ENCODE measurements at regions not wholly inside any gene's neighbourhood (a gene's known extent, or its start where the extent isn't known, plus 50 kb on each side); places are given as distances from the start of the nearest gene placed in this dataset.
"Not testable (repeated sequence)": the region's sequence is repeated elsewhere in the genome, so short reads cannot be mapped to it uniquely, and the experiment has no call there.

DNA sequence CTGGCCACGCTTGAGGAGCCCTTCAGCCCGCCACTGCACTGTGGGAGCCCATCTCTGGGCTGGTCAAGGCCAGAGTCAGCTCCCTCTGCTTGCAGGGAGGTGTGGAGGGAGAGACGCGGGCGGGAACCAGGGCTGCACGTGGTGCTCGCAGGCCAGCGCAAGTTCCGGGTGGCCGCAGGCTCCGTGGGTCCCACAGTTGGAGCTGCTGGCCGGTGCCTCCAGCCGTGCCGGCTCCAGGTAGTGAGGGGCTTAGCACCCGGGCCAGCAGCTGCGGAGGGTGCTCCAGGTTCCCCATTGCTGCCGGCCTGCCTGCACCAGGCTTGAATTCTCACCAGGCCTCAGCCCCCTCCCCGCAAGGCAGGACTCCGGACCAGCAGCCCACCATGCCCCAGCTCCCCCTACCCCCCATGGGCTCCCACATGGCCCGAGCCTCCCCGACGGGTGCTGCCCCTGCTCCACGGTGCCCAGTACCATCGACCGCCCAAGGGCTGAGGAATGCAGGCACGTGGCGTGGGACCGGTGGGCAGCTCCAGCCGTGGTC lies 192.8 kb upstream of the IZUMO3 start:
- Histone ChIP-seq H3K9me3 (ENCODE audit: control insufficient read depth in 2 of 2, insufficient read depth in 1 of 2, low read depth in 1 of 2, low read length in 1 of 2) (peaks cover 6% of the 10 kb centered on the region in 2 donors), H3K4me1 (ENCODE audit: control insufficient read depth in 2 of 2, insufficient read depth in 2 of 2, low read length in 1 of 2) (no peaks in the 10 kb centered on the region), H3K4me3 (ENCODE audit: low read depth in 1 of 2, low read length in 2 of 2) (no peak overlapping the region), H3K27me3 (ENCODE audit: control insufficient read depth in 1 of 2, insufficient read depth in 2 of 2, low read length in 2 of 2) (no peaks in the 10 kb centered on the region), H3K36me3 (ENCODE audit: control insufficient read depth in 2 of 2, insufficient read depth in 2 of 2, low read length in 1 of 2) (no peaks in the 10 kb centered on the region), H3K27ac (ENCODE audit: low read depth in 2 of 2, low read length in 1 of 2) (no peak overlapping the region)
- 90 to 92% methylated on average over 28 to 29 of the region's 29 CpGs for WGBS, 2 donors

DNA sequence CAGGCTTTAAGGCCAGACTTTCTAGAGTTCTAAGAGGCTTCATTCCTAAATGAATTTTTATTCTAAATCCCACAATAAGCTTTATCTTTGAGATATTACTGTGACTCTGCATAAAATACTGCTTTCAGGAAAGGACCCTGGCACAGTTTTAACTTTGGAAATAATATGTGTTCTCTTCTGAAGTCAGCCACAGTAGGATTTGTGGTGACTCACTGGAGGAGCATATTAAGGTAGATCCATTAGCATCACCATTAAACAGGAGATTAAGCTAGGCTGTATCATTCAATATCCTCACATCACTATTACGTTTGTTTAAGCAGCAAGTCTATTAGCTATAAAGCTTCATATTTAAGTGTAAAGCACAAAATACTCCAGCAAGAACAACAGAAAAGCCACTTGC lies 186.1 kb upstream of the IZUMO3 start:
- H3K9me3 ChIP-seq (ENCODE audit: control insufficient read depth in 2 of 2, insufficient read depth in 1 of 2, low read depth in 1 of 2, low read length in 1 of 2), result no peaks in the 10 kb centered on the region
- no peak overlapping the region for H3K4me3 ChIP-seq (ENCODE audit: low read depth in 1 of 2, low read length in 2 of 2)
- no peaks in the 10 kb centered on the region for H3K4me1 ChIP-seq (ENCODE audit: control insufficient read depth in 2 of 2, insufficient read depth in 2 of 2, low read length in 1 of 2)
- no peaks in the 10 kb centered on the region for H3K36me3 ChIP-seq (ENCODE audit: control insufficient read depth in 2 of 2, insufficient read depth in 2 of 2, low read length in 1 of 2)
- 39 to 56% methylated on average over 1 of the region's 1 CpG for WGBS, 2 donors
- no peak overlapping the region for H3K27ac ChIP-seq (ENCODE audit: low read depth in 2 of 2, low read length in 1 of 2)
- H3K27me3 ChIP-seq (ENCODE audit: control insufficient read depth in 1 of 2, insufficient read depth in 2 of 2, low read length in 2 of 2), result no peaks in the 10 kb centered on the region

DNA sequence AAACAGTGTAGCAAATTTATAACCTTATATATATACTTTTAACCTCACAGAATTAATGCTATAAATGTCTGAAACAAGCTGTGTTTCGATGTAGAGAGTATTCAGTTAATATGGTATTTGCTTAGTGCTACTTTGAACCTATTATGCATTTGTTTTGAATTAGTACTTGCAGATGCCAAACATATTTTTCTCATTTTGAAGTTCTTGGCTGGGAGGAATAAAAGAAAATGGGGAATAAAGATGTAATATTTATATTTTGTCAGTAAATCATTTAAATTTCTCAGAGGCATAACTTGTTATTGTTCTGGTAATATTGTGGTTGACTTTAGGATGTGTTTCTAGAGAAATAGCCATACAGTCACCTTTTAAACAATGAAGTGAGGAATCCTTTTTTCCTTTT lies 175.9 kb upstream of the IZUMO3 start:
- no peaks in the 10 kb centered on the region for H3K9me3 ChIP-seq (ENCODE audit: control insufficient read depth in 2 of 2, insufficient read depth in 1 of 2, low read depth in 1 of 2, low read length in 1 of 2)
- H3K4me1 ChIP-seq (ENCODE audit: control insufficient read depth in 2 of 2, insufficient read depth in 2 of 2, low read length in 1 of 2), result no peaks in the 10 kb centered on the region
- H3K27ac ChIP-seq (ENCODE audit: low read depth in 2 of 2, low read length in 1 of 2), result no peak overlapping the region
- H3K27me3 ChIP-seq (ENCODE audit: control insufficient read depth in 1 of 2, insufficient read depth in 2 of 2, low read length in 2 of 2), result no peaks in the 10 kb centered on the region
- WGBS, 2 donors, result 14 to 25% methylated on average over 1 of the region's 1 CpG
- no peaks in the 10 kb centered on the region for H3K36me3 ChIP-seq (ENCODE audit: control insufficient read depth in 2 of 2, insufficient read depth in 2 of 2, low read length in 1 of 2)
- H3K4me3 ChIP-seq (ENCODE audit: low read depth in 1 of 2, low read length in 2 of 2), result no peak overlapping the region

DNA sequence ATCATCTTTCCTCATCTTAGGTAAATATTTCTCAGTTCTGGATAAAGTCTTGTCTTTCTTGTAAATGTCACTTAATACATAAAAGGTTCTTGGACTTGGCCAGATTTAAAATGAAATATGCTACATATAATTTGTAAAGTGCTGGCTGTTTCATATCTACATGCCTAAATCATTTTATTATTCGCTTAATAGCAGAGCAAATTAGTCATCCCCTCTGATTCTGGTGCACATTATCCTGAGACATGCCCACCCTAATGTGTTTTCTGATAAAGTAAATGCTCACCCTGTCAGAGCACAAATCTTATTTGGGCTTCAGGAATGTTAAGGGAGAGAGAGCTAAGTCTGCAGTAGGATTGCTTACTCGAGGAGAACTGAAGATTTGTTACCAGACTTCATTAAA lies 166.5 kb upstream of the IZUMO3 start:
- WGBS, 2 donors, result 43 to 54% methylated on average over 2 of the region's 2 CpGs
- no peaks in the 10 kb centered on the region for H3K4me1 ChIP-seq (ENCODE audit: control insufficient read depth in 2 of 2, insufficient read depth in 2 of 2, low read length in 1 of 2)
- no peaks in the 10 kb centered on the region for H3K36me3 ChIP-seq (ENCODE audit: control insufficient read depth in 2 of 2, insufficient read depth in 2 of 2, low read length in 1 of 2)
- H3K9me3 ChIP-seq (ENCODE audit: control insufficient read depth in 2 of 2, insufficient read depth in 1 of 2, low read depth in 1 of 2, low read length in 1 of 2), result no peaks in the 10 kb centered on the region
- no peak overlapping the region for H3K27ac ChIP-seq (ENCODE audit: low read depth in 2 of 2, low read length in 1 of 2)
- H3K4me3 ChIP-seq (ENCODE audit: low read depth in 1 of 2, low read length in 2 of 2), result no peak overlapping the region
- no peaks in the 10 kb centered on the region for H3K27me3 ChIP-seq (ENCODE audit: control insufficient read depth in 1 of 2, insufficient read depth in 2 of 2, low read length in 2 of 2)

DNA sequence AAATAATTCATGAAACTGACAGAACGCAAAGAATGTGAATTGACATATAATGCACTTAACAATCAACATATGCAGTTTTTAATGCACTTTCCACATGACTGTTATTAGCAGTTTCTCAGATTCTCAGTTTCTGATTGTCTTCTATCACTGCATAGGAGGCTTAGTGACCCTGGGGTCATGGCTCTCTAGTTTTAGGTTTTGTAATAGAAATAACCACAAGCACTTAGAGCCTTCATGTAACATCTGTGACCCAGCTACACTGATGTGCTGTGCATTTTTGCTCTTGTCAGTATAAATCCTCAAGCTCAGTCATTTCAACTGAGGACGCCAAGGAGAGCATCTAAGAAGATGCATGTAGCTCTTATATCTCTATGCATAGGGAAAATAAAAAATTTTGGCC lies 163.1 kb upstream of the IZUMO3 start:
- 78 to 86% methylated on average over 2 of the region's 2 CpGs for WGBS, 2 donors
- Histone ChIP-seq H3K9me3 (ENCODE audit: control insufficient read depth in 2 of 2, insufficient read depth in 1 of 2, low read depth in 1 of 2, low read length in 1 of 2) (no peaks in the 10 kb centered on the region), H3K27me3 (ENCODE audit: control insufficient read depth in 1 of 2, insufficient read depth in 2 of 2, low read length in 2 of 2) (no peaks in the 10 kb centered on the region), H3K36me3 (ENCODE audit: control insufficient read depth in 2 of 2, insufficient read depth in 2 of 2, low read length in 1 of 2) (no peaks in the 10 kb centered on the region), H3K4me3 (ENCODE audit: low read depth in 1 of 2, low read length in 2 of 2) (no peak overlapping the region), H3K27ac (ENCODE audit: low read depth in 2 of 2, low read length in 1 of 2) (no peak overlapping the region), H3K4me1 (ENCODE audit: control insufficient read depth in 2 of 2, insufficient read depth in 2 of 2, low read length in 1 of 2) (no peaks in the 10 kb centered on the region)

DNA sequence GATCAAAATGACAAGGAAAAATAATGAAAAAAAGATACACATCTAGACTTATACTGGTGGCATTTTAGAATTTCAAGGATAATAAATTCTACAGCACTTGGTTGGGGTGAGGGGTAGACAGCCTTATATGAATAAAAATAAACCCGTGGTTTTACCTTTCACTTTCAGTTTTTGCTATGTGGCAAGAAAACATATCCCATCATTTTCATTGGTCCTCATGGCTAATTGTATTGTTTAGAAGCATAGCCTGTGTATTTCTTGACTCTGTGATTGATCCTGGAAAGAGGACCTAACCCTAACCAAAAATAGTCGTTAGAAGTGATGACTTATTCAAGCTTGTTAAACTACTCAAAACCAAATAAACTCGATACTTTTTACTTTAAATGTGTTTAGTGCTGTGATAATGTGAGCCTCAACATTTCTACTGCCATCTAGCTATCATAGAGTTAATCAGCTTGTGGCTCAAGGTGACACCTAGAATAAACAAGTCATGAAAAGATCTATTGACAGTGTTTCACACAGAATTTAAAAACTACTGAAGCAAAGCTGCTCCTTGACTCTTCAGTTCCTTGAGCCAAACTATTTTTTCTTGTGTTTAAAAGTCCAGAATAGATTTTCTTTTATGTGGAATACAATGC lies 153.3 kb upstream of the IZUMO3 start:
- no peaks in the 10 kb centered on the region for H3K27me3 ChIP-seq (ENCODE audit: control insufficient read depth in 1 of 2, insufficient read depth in 2 of 2, low read length in 2 of 2)
- no peak overlapping the region for H3K4me3 ChIP-seq (ENCODE audit: low read depth in 1 of 2, low read length in 2 of 2)
- no peak overlapping the region for H3K27ac ChIP-seq (ENCODE audit: low read depth in 2 of 2, low read length in 1 of 2)
- H3K4me1 ChIP-seq (ENCODE audit: control insufficient read depth in 2 of 2, insufficient read depth in 2 of 2, low read length in 1 of 2), result no peaks in the 10 kb centered on the region
- no peaks in the 10 kb centered on the region for H3K9me3 ChIP-seq (ENCODE audit: control insufficient read depth in 2 of 2, insufficient read depth in 1 of 2, low read depth in 1 of 2, low read length in 1 of 2)
- WGBS, 2 donors, result 22 to 25% methylated on average over 3 of the region's 3 CpGs
- no peaks in the 10 kb centered on the region for H3K36me3 ChIP-seq (ENCODE audit: control insufficient read depth in 2 of 2, insufficient read depth in 2 of 2, low read length in 1 of 2)

DNA sequence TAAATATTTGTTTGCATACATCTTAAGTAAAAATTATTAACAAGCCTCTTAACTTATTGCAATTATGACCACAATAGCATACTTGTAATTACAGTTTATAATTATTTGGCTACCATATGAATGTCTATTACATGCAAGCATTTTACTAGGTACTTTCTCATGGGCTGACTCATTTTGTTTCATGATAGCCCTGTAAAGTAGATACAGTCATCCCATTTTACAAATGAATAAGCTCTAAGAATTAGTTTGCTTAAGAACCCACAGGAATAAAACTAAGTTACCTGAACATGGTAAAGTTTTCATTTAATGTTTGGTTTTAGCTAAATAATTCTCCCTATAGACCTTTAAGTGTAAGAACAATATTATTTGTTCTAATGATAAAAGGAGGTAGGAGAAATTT lies 126.6 kb upstream of the IZUMO3 start:
- no peaks in the 10 kb centered on the region for H3K36me3 ChIP-seq (ENCODE audit: control insufficient read depth in 2 of 2, insufficient read depth in 2 of 2, low read length in 1 of 2)
- no peak overlapping the region for H3K4me3 ChIP-seq (ENCODE audit: low read depth in 1 of 2, low read length in 2 of 2)
- H3K4me1 ChIP-seq (ENCODE audit: control insufficient read depth in 2 of 2, insufficient read depth in 2 of 2, low read length in 1 of 2), result no peaks in the 10 kb centered on the region
- no peaks in the 10 kb centered on the region for H3K27me3 ChIP-seq (ENCODE audit: control insufficient read depth in 1 of 2, insufficient read depth in 2 of 2, low read length in 2 of 2)
- H3K9me3 ChIP-seq (ENCODE audit: control insufficient read depth in 2 of 2, insufficient read depth in 1 of 2, low read depth in 1 of 2, low read length in 1 of 2), result peaks cover 0 to 4% of the 10 kb centered on the region in 2 donors
- H3K27ac ChIP-seq (ENCODE audit: low read depth in 2 of 2, low read length in 1 of 2), result no peak overlapping the region

DNA sequence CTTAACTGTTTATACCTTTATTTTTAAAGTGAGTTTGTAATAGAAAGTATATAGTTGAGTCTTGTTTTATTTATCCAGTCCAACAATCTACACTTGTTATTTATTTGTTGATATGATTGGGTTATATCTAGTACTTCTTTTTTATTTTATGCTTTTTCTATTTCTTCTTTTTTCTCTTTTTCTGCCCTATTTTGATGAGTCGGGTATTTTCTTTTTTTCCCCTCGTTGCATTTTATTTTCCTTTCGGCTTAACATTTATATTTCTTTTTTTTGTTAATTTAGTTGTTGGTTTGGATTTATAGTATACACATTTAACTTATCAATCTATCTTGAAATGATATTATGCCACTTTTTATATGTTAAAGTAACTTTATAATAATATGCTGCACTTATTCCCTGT lies 111.7 kb upstream of the IZUMO3 start:
- H3K4me1 ChIP-seq (ENCODE audit: control insufficient read depth in 2 of 2, insufficient read depth in 2 of 2, low read length in 1 of 2), result no peaks in the 10 kb centered on the region
- H3K9me3 ChIP-seq (ENCODE audit: control insufficient read depth in 2 of 2, insufficient read depth in 1 of 2, low read depth in 1 of 2, low read length in 1 of 2), result peaks cover 3% of the 10 kb centered on the region in 2 donors
- H3K36me3 ChIP-seq (ENCODE audit: control insufficient read depth in 2 of 2, insufficient read depth in 2 of 2, low read length in 1 of 2), result no peaks in the 10 kb centered on the region
- H3K4me3 ChIP-seq (ENCODE audit: low read depth in 1 of 2, low read length in 2 of 2), result no peak overlapping the region
- H3K27me3 ChIP-seq (ENCODE audit: control insufficient read depth in 1 of 2, insufficient read depth in 2 of 2, low read length in 2 of 2), result no peaks in the 10 kb centered on the region
- H3K27ac ChIP-seq (ENCODE audit: low read depth in 2 of 2, low read length in 1 of 2), result no peak overlapping the region
- WGBS, 2 donors, result 86 to 88% methylated on average over 3 of the region's 3 CpGs

DNA sequence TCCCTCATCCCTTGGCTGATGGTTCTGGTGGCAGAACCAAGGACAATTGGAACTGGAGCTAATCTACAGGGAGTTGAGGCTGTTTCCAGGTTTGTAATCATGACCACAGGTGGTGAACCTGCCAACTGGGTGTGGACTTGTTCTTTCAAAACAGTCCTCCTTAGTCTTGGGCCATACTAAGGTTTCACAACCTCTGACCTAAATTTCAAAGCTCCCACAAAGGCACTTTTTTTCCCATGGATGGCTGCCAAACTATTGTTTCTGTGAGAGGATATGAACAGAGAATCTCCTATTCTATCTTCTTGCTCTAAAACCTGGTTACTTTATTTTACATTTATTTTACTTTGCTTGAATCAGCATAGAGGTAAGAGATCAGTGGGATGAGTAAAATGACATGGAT lies 106.5 kb upstream of the IZUMO3 start:
- no peaks in the 10 kb centered on the region for H3K27me3 ChIP-seq (ENCODE audit: control insufficient read depth in 1 of 2, insufficient read depth in 2 of 2, low read length in 2 of 2)
- no peak overlapping the region for H3K27ac ChIP-seq (ENCODE audit: low read depth in 2 of 2, low read length in 1 of 2)
- H3K36me3 ChIP-seq (ENCODE audit: control insufficient read depth in 2 of 2, insufficient read depth in 2 of 2, low read length in 1 of 2), result no peaks in the 10 kb centered on the region
- peaks cover 6 to 24% of the 10 kb centered on the region in 2 donors for H3K9me3 ChIP-seq (ENCODE audit: control insufficient read depth in 2 of 2, insufficient read depth in 1 of 2, low read depth in 1 of 2, low read length in 1 of 2)
- no peak overlapping the region for H3K4me3 ChIP-seq (ENCODE audit: low read depth in 1 of 2, low read length in 2 of 2)
- no peaks in the 10 kb centered on the region for H3K4me1 ChIP-seq (ENCODE audit: control insufficient read depth in 2 of 2, insufficient read depth in 2 of 2, low read length in 1 of 2)

DNA sequence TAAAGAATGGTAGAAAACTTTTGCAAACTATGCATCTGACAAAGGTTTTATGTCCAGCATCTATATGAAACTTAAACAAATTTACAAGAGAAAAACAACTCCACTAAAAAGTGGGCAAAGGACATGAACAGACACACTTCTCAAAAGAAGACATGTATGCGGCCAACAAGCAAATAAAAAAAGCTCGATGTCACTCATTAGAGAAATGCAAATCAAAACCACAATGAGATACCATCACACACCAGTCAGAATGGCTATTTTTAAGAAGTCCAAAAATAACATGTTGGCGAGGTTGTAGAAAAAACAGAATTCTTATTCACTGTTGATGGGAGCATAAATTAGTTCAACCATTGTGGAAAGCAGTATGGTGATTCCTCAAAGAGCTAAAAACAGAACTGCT lies 83.1 kb upstream of the IZUMO3 start:
- H3K27ac ChIP-seq (ENCODE audit: low read depth in 2 of 2, low read length in 1 of 2); H3K9me3 ChIP-seq (ENCODE audit: control insufficient read depth in 2 of 2, insufficient read depth in 1 of 2, low read depth in 1 of 2, low read length in 1 of 2); H3K27me3 ChIP-seq (ENCODE audit: control insufficient read depth in 1 of 2, insufficient read depth in 2 of 2, low read length in 2 of 2); H3K36me3 ChIP-seq (ENCODE audit: control insufficient read depth in 2 of 2, insufficient read depth in 2 of 2, low read length in 1 of 2); H3K4me1 ChIP-seq (ENCODE audit: control insufficient read depth in 2 of 2, insufficient read depth in 2 of 2, low read length in 1 of 2); H3K4me3 ChIP-seq (ENCODE audit: low read depth in 1 of 2, low read length in 2 of 2): not testable (repeated sequence)
- WGBS, 2 donors, result 83 to 88% methylated on average over 3 of the region's 3 CpGs
